ENCODE measurements at regions not wholly inside any gene's neighbourhood (a gene's known extent, or its start where the extent isn't known, plus 50 kb on each side); places are given as distances from the start of the nearest gene placed in this dataset.

DNA sequence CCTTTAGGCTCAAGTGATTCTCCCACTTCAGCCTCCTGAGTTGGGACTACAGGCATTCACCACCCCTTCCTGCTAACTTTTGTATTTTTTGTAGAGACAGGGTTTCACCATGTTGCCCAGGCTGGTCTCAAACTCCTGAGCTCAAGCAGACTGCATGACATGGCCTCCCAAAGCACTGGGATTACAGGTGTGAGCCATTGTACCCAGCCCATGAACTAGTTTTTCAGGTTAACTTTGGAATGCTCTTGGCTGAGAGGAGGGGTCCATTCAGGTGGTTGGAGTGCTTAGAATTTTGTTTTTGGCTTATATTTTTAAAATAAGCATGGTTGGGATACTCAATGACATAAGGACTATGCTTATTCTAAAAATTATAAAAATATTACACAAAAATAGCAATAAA lies 355.7 kb upstream of the MAGEB16 start:
- TF ChIP-seq, protein P1, sequence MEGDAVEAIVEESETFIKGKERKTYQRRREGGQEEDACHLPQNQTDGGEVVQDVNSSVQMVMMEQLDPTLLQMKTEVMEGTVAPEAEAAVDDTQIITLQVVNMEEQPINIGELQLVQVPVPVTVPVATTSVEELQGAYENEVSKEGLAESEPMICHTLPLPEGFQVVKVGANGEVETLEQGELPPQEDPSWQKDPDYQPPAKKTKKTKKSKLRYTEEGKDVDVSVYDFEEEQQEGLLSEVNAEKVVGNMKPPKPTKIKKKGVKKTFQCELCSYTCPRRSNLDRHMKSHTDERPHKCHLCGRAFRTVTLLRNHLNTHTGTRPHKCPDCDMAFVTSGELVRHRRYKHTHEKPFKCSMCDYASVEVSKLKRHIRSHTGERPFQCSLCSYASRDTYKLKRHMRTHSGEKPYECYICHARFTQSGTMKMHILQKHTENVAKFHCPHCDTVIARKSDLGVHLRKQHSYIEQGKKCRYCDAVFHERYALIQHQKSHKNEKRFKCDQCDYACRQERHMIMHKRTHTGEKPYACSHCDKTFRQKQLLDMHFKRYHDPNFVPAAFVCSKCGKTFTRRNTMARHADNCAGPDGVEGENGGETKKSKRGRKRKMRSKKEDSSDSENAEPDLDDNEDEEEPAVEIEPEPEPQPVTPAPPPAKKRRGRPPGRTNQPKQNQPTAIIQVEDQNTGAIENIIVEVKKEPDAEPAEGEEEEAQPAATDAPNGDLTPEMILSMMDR (conservative IDR thresholded peaks at IDR 0.05; ENCODE audit: low read depth, low read length), result no peak
- no peak for TF ChIP-seq EZH2 (IDR thresholded peaks at IDR 0.05; ENCODE audit: borderline replicate concordance, low read depth, low read length, poor library complexity, severe bottlenecking)
